DOHH2 (cell line): ENCODE measurements at regions not wholly inside any gene's neighbourhood (a gene's known extent, or its start where the extent isn't known, plus 50 kb on each side); places are given as distances from the start of the nearest gene placed in this dataset.

ENCODE experiments used
- H3F3A ChIP-seq: fragments of 200-600 bp; sonication (generic), shearing (Covaris generic); 2 replicates; pipeline ENCODE4 v1.6.0; 2016; ENCODE audit warnings: antibody characterized with exemption, mild to moderate bottlenecking; ENCODE audit not compliant: control insufficient read depth, insufficient read depth
- H3K27ac ChIP-seq: fragments of 200-600 bp; sonication (generic); 2 replicates; pipeline ENCODE4 v1.5.1; 2014; ENCODE audit warnings: low read depth, mild to moderate bottlenecking, low read length, moderate library complexity
- H3K27me3 ChIP-seq: fragments of 200-600 bp; sonication (generic); 2 replicates; pipeline ENCODE4 v1.6.1; 2014; ENCODE audit warnings: mild to moderate bottlenecking, low read length, mixed read lengths; ENCODE audit not compliant: control insufficient read depth
- H3K36me3 ChIP-seq: fragments of 200-600 bp; sonication (generic); 2 replicates; pipeline ENCODE4 v1.6.1; 2014; ENCODE audit warnings: mild to moderate bottlenecking, low read length, moderate library complexity, mixed read lengths; ENCODE audit not compliant: control insufficient read depth
- H3K4me1 ChIP-seq: fragments of 200-600 bp; sonication (generic); 2 replicates; pipeline ENCODE4 v1.6.1; 2014; ENCODE audit warnings: mild to moderate bottlenecking, low read length, mixed read lengths; ENCODE audit not compliant: control insufficient read depth
- H3K4me2 ChIP-seq: fragments of 200-600 bp; sonication (generic); 2 replicates; pipeline ENCODE4 v1.6.0; 2014; ENCODE audit warnings: mild to moderate bottlenecking, low read length, moderate library complexity
- H3K4me3 ChIP-seq: fragments of 200-600 bp; sonication (generic); 2 replicates; pipeline ENCODE4 v1.5.1; 2014; ENCODE audit warnings: mild to moderate bottlenecking, low read length, mixed read lengths
- H3K79me2 ChIP-seq: fragments of 200-600 bp; sonication (generic); 2 replicates; pipeline ENCODE4 v1.6.1; 2014; ENCODE audit warnings: mild to moderate bottlenecking, low read length, mixed read lengths; ENCODE audit not compliant: control insufficient read depth
- H3K9me2 ChIP-seq: fragments of 200-600 bp; sonication (generic); replicated peaks from 2 replicates; pipeline ENCODE4 v1.6.1; 2014; ENCODE audit warnings: mild to moderate bottlenecking, low read length, mixed read lengths; ENCODE audit not compliant: control insufficient read depth
- H3K9me3 ChIP-seq: fragments of 200-600 bp; sonication (generic); 2 replicates; pipeline ENCODE4 v1.6.1; 2014; ENCODE audit warnings: antibody characterized with exemption, low read length, mixed read lengths; ENCODE audit not compliant: control insufficient read depth, insufficient read depth
- H4K20me1 ChIP-seq: fragments of 200-600 bp; sonication (generic); 2 replicates; pipeline ENCODE4 v1.6.0; 2014; ENCODE audit warnings: low read depth, mild to moderate bottlenecking, antibody characterized with exemption, low read length, moderate library complexity; ENCODE audit not compliant: control insufficient read depth, insufficient read depth
- CTCF ChIP-seq: fragments of 200-600 bp; sonication (generic); IDR thresholded peaks from one replicate; pipeline ENCODE4 v1.5.1; 2014; ENCODE audit warnings: antibody characterized with exemption, mild to moderate bottlenecking, low read depth, low read length; ENCODE audit not compliant: poor library complexity, severe bottlenecking
- EZH2phosphoT487 ChIP-seq: fragments of 200-600 bp; sonication (generic); IDR thresholded peaks from 2 replicates; pipeline ENCODE4 v1.6.1; 2017; ENCODE audit warnings: borderline replicate concordance, mild to moderate bottlenecking, antibody characterized with exemption, low read length, moderate library complexity, mixed read lengths

GRCh38 chr14:52188381-52188780 lies 79.1 kb upstream of the PTGDR start:
- H3K79me2 ChIP-seq = no peaks in the 10 kb centered on the region
- TF ChIP-seq EZH2phosphoT487 = no peak
- no peak for TF ChIP-seq CTCF
- no peak overlapping the region for H3K4me3 ChIP-seq
- no peaks in the 10 kb centered on the region for H3K36me3 ChIP-seq
- no peak overlapping the region for H3K4me2 ChIP-seq
- H3F3A ChIP-seq = no peaks in the 10 kb centered on the region
- peaks cover 18% of the 10 kb centered on the region for H3K4me1 ChIP-seq
- H3K9me2 ChIP-seq = no peaks in the 10 kb centered on the region
- no peak overlapping the region for H3K27ac ChIP-seq
- no peaks in the 10 kb centered on the region for H3K27me3 ChIP-seq
- H3K9me3 ChIP-seq = no peaks in the 10 kb centered on the region
- no peaks in the 10 kb centered on the region for H4K20me1 ChIP-seq

- no peaks in the 10 kb centered on the region for H3F3A ChIP-seq
- no peaks in the 10 kb centered on the region for H3K27me3 ChIP-seq
- H3K9me2 ChIP-seq = no peaks in the 10 kb centered on the region
- H3K36me3 ChIP-seq = no peaks in the 10 kb centered on the region
- H4K20me1 ChIP-seq = no peaks in the 10 kb centered on the region
- peaks cover 18% of the 10 kb centered on the region for H3K4me1 ChIP-seq
- no peak overlapping the region for H3K27ac ChIP-seq
- no peaks in the 10 kb centered on the region for H3K79me2 ChIP-seq
- TF ChIP-seq CTCF (no peak), EZH2phosphoT487 (no peak)
- peaks cover 8% of the 10 kb centered on the region for H3K9me3 ChIP-seq
- no peak overlapping the region for H3K4me3 ChIP-seq
- H3K4me2 ChIP-seq = no peak overlapping the region
These were observed 82.3 kb upstream of the PTGDR start for GRCh38 chr14:52185178-52185577.

- no peaks in the 10 kb centered on the region for H3K9me2 ChIP-seq
- no peak overlapping the region for H3K4me3 ChIP-seq
- peaks cover 1% of the 10 kb centered on the region; the same call in 1 of the 2 replicates for H3K36me3 ChIP-seq
- H3K9me3 ChIP-seq = peaks cover 10% of the 10 kb centered on the region
- no peak overlapping the region for H3K4me2 ChIP-seq
- no peaks in the 10 kb centered on the region for H3F3A ChIP-seq
- no peaks in the 10 kb centered on the region for H3K79me2 ChIP-seq
- no peak overlapping the region for H3K27ac ChIP-seq
- H3K4me1 ChIP-seq = peaks cover 7% of the 10 kb centered on the region
- TF ChIP-seq CTCF (no peak), EZH2phosphoT487 (no peak)
- H4K20me1 ChIP-seq = no peaks in the 10 kb centered on the region
- H3K27me3 ChIP-seq = no peaks in the 10 kb centered on the region
These were observed 84.6 kb upstream of the PTGDR start for GRCh38 chr14:52182853-52183252.
